ENCODE measurements at regions not wholly inside any gene's neighbourhood (a gene's known extent, or its start where the extent isn't known, plus 50 kb on each side); places are given as distances from the start of the nearest gene placed in this dataset.

DNA sequence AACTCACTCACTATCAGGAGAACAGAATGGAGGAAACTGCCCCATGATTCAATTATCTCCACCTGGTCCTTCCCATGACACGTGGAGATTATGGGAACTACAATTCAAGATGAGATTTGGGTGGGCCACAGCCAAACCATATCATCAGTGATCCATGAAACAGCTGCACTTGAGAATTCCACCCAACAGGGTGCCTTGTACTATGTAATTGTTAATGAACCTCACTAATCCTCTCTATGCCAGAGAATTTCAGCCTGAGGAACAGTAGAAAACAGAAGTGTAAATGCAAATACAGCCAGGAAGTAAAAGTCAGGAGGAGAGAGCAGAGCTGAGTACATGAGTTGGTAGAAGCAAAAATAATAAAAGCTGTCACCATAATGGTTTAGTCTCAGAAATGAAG lies 261.4 kb downstream of the EPHA4 start:
- H3K4me3 ChIP-seq (ENCODE audit: low read depth, low read length) = no peak overlapping the region
- TF ChIP-seq, protein P1, sequence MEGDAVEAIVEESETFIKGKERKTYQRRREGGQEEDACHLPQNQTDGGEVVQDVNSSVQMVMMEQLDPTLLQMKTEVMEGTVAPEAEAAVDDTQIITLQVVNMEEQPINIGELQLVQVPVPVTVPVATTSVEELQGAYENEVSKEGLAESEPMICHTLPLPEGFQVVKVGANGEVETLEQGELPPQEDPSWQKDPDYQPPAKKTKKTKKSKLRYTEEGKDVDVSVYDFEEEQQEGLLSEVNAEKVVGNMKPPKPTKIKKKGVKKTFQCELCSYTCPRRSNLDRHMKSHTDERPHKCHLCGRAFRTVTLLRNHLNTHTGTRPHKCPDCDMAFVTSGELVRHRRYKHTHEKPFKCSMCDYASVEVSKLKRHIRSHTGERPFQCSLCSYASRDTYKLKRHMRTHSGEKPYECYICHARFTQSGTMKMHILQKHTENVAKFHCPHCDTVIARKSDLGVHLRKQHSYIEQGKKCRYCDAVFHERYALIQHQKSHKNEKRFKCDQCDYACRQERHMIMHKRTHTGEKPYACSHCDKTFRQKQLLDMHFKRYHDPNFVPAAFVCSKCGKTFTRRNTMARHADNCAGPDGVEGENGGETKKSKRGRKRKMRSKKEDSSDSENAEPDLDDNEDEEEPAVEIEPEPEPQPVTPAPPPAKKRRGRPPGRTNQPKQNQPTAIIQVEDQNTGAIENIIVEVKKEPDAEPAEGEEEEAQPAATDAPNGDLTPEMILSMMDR (conservative IDR thresholded peaks at IDR 0.05; ENCODE audit: low read depth, low read length) = no peak
- no peak for DNase-seq (ENCODE audit: low read depth)

DNA sequence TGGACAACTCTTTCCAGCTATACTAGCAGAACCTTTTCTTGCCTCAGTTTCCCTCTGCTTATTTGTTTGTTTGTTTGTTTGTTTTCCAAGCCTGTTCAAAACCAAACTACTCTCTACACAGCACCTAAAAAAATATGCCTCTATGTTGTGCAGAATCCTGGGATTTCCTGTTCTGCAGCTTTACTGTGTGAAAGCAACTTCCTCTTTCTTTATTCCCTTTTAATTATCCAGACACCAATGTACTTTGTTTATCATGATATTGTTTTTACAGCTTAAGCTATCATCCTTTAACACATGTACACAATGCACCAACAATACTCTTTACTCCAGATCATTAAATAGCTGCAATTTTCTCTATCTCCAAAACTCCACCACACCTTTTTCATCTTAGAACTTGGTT lies 259.5 kb downstream of the EPHA4 start:
- TF ChIP-seq, protein P1 (conservative IDR thresholded peaks at IDR 0.05; ENCODE audit: low read depth, low read length) = no peak
- H3K4me3 ChIP-seq (ENCODE audit: low read depth, low read length) = no peak overlapping the region
- no peak for DNase-seq (ENCODE audit: low read depth)

DNA sequence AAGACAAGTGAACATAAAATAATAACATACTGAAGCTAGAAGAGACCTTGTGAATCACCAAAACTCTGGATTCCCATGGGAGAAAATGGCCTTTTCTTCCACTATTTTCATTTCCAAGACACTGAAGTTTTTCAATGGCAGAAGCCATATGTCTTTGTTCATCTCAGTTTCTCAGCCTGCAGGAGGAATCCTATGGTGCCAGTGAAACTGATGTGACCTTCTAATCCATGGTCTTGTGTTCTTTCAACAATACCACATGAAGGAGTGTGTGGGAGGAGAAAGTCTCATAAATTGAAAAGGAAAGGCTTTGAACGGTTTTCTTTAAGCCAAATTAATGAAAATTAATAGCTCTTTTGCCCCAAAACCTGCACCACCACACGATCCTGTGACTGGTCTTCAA lies 257.3 kb downstream of the EPHA4 start:
- DNase-seq (ENCODE audit: low read depth) = no peak
- TF ChIP-seq, protein P1 (conservative IDR thresholded peaks at IDR 0.05; ENCODE audit: low read depth, low read length) = no peak

DNA sequence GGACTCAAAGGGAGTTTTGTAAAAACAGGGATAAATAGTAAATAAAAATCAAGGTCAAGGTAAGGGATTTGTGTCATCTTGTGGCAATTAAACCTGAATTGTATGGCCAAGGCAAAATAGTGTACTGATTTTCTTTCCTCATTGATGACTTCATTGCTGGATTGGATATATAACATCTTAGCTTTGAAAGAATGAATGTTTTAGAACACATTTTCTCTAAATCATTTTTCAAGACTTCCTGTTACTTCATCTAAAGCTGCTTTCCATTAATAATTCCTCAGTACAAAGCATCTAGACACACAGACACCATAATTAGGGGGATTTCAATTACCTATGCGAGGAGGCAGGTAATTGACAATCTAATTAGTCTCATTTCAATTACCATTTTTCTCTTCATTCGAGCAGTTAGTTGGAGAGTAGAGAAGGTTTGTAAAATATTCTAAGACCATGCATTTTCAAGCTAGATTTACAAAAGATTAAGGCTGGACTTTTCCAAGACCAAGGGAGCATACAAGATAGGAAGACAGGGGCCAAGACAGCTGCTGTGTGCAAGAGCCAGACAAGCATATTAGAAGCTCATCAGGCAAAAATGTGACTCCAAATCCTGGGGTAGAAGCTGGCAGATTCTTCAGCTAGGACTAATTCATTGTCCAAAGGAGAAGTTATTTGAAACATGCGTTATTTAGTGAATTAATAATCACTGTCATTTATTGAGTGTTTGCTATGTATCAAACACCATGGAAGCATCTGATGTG lies 253.6 kb downstream of the EPHA4 start:
- TF ChIP-seq, protein P1 (conservative IDR thresholded peaks at IDR 0.05; ENCODE audit: low read depth, low read length) = no peak
- no peak overlapping the region for H3K4me3 ChIP-seq (ENCODE audit: low read depth, low read length)
- DNase-seq (ENCODE audit: low read depth) = no peak

More for the DNA sequence above, 257.3 kb downstream of the EPHA4 start:
- H3K4me3 ChIP-seq (ENCODE audit: low read depth, low read length) = no peak overlapping the region

DNA sequence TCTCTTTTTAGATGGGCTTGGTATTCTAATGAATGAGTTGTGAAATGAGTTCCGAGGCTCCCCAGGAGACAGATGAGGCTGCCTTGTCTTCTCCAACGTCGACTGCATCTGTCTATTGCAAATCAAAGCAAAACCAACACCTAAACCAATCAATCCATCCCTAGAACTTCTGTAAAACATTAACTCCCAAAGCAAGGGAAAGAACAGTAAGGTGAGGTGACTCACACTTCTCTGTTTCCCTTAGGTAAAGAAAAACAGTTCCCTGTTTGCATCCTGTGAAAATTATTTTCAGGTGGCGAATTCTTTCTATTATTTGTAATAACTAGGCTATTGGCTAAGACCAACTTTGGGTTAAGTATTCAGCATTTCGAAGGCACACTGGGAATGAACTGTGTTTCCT lies 249.4 kb downstream of the EPHA4 start:
- TF ChIP-seq, protein P1 (conservative IDR thresholded peaks at IDR 0.05; ENCODE audit: low read depth, low read length) = no peak
- no peak overlapping the region for H3K4me3 ChIP-seq (ENCODE audit: low read depth, low read length)
- peak; percentile 25 for DNase-seq (ENCODE audit: low read depth)

DNA sequence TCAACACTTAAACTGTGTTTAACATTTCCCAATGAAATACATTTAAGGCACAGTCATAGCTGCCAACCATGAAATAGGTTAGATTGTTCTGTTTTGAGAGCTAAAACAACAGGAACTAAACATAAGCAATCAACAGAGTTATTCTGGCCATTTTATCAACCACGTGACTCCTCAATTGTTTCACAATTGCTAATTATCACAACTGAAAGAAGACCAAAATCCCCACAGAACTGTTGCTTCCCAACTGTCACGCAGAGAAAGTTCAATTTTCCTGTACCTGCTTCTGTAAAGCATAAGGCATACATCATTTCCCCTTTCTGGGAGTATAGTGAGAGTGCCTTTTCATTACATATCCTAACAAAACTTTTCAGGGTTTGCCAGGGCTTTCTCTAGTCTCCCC lies 248.6 kb downstream of the EPHA4 start:
- TF ChIP-seq, protein P1 (conservative IDR thresholded peaks at IDR 0.05; ENCODE audit: low read depth, low read length) = no peak
- DNase-seq (ENCODE audit: low read depth) = no peak
- no peak overlapping the region for H3K4me3 ChIP-seq (ENCODE audit: low read depth, low read length)

DNA sequence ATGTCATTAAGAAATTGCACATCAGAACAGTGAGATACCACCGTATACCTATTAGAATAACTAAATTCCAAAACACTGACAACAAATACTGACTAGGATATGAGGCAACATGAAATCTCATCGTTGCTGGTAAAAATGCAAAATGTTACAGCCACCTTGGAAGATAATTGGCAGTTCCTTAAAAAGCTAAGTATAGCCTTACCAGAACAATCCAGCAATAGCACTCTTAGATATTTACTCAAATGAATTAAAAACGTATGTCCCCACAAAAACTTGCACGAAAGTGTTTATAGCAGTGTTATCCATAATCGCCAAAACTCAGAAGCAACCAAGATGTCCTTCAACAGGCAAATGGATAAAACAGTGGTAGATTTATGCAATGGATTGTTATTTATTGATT lies 241.7 kb downstream of the EPHA4 start:
- TF ChIP-seq, protein P1 (conservative IDR thresholded peaks at IDR 0.05; ENCODE audit: low read depth, low read length) = no peak

More for the DNA sequence above, 241.7 kb downstream of the EPHA4 start:
- H3K4me3 ChIP-seq (ENCODE audit: low read depth, low read length) = no peak overlapping the region
- DNase-seq (ENCODE audit: low read depth) = no peak
